Panc1 (cell line): ENCODE measurements at regions not wholly inside any gene's neighbourhood (a gene's known extent, or its start where the extent isn't known, plus 50 kb on each side); places are given as distances from the start of the nearest gene placed in this dataset.

Source experiments
- ATAC-seq: fragments of 200-7000 bp; cut with Tn5 transposase; 2 replicates; pipeline ENCODE4 v1.9.1; 2020; ENCODE audit warnings: mild to moderate bottlenecking, moderate library complexity
- BruUV-seq: library from RNA; stranded (reverse); fragments of 400-500 nt; replicated peaks from 2 replicates; lab custom pipeline; 2021; lab: Mats Ljungman, UMichigan
- CTCF ChIA-PET: fragments of 300-600 bp; sonication (Branson Sonifier 250); formaldehyde crosslinking; loops from one replicate; lab custom pipeline; 2022; ENCODE audit warnings: antibody characterized with exemption; lab: Charles Lee
- POLR2A ChIA-PET: fragments of 300-600 bp; sonication (Branson Sonifier 250); formaldehyde crosslinking; loops from one replicate; lab custom pipeline; 2022; ENCODE audit warnings: antibody characterized with exemption; lab: Charles Lee
- DNase-seq: peaks from one replicate; pipeline ENCODE4 v3.0.0-alpha.2; 2010; ENCODE audit warnings: low read depth, low spot score
- H3K27ac ChIP-seq: 2 replicates; pipeline ENCODE4 v1.5.1; 2011; ENCODE audit warnings: mild to moderate bottlenecking, low read length, inconsistent platforms
- H3K27me3 ChIP-seq: fragments of 200-500 bp; sonication (Bioruptor generic); 2 replicates; pipeline ENCODE4 v1.6.0; 2014; ENCODE audit warnings: low read length, inconsistent platforms; ENCODE audit not compliant: control insufficient read depth, insufficient read depth
- H3K36me3 ChIP-seq: fragments of 200-500 bp; sonication (Bioruptor generic); 2 replicates; pipeline ENCODE4 v1.5.1; 2014; ENCODE audit warnings: inconsistent platforms, mild to moderate bottlenecking, low read length, moderate library complexity; ENCODE audit not compliant: control insufficient read depth, insufficient read depth
- H3K4me1 ChIP-seq: 2 replicates; pipeline ENCODE4 v1.5.1; 2011; ENCODE audit warnings: inconsistent platforms, mild to moderate bottlenecking, low read length, moderate library complexity; ENCODE audit not compliant: control insufficient read depth, insufficient read depth
- H3K4me3 ChIP-seq, 2 experiments: 2 replicates each; pipeline ENCODE4 v1.5.1; 2011 to 2012; ENCODE audit warnings: low read depth in 2 of 2, low read length in 2 of 2, mild to moderate bottlenecking in 2 of 2, inconsistent platforms in 1 of 2, moderate library complexity in 1 of 2
- H3K9me3 ChIP-seq: fragments of 200-500 bp; sonication (Bioruptor generic); 2 replicates; pipeline ENCODE4 v1.5.1; 2014; ENCODE audit warnings: low read depth, mild to moderate bottlenecking, inconsistent platforms, low read length, moderate library complexity; ENCODE audit not compliant: control insufficient read depth, insufficient read depth
- POLR2AphosphoS5 ChIP-seq: IDR thresholded peaks from 2 replicates; pipeline ENCODE4 v1.6.1; 2012; ENCODE audit warnings: mild to moderate bottlenecking, low read depth, low read length, moderate library complexity
- SIN3A ChIP-seq: IDR thresholded peaks from 2 replicates; pipeline ENCODE4 v1.6.1; 2012; ENCODE audit warnings: low read depth, mild to moderate bottlenecking, low read length, moderate library complexity, borderline replicate concordance; ENCODE audit not compliant: insufficient read depth
- TCF7L2 ChIP-seq: IDR thresholded peaks from 2 replicates; pipeline ENCODE4 v1.6.1; 2011; ENCODE audit warnings: mild to moderate bottlenecking, low read depth, low read length, inconsistent platforms
- in situ Hi-C: cut with HindIII; loops from 2 replicates; pipeline ENCODE4 v1.10.0; 2016; ENCODE audit warnings: low sequenced_read_pairs, low pct_unique_long_range_greater_than_20kb
- intact Hi-C: fragments of 100-400 bp; cut with micrococcal nuclease; formaldehyde crosslinking; loops from one replicate; pipeline ENCODE4 v1.10.0; 2022; ENCODE audit not compliant: unreplicated experiment
- TF ChIP-seq, protein P1 (sequence below), 2 experiments: IDR thresholded peaks; 2 replicates each; pipeline ENCODE4 v1.6.1; 2011 to 2012; ENCODE audit warnings: low read depth in 2 of 2, control low read depth in 1 of 2, low read length in 1 of 2, mild to moderate bottlenecking in 1 of 2, moderate library complexity in 1 of 2; ENCODE audit not compliant: insufficient read depth in 1 of 2
- TF ChIP-seq, protein P2 (sequence below): fragments of 450-650 bp; IDR thresholded peaks from 2 replicates; pipeline ENCODE4 v1.5.1; 2017; ENCODE audit warnings: mild to moderate bottlenecking

DNA sequence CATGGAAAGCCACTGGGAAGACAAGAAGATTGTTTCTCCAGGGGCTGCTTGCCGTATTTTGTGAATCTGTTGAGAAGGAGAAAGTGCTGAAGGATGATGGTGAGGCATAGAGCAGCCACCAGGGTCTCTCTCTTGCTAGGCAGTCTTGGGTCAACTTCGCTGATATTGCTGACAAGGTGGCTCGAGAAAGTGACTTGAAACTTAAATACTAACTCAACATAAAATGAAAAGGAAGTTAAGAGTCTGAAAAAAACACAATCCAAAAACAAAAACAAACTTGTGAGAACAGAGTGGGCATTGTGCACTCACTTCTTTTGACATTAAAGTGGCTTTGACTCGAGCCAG, 90.1 kb downstream of the CHST2 start:
- intact Hi-C loops, result no loop called here
- Histone ChIP-seq H3K36me3 (no peaks in the 10 kb centered on the region), H3K4me1 (no peaks in the 10 kb centered on the region), H3K9me3 (no peaks in the 10 kb centered on the region), H3K4me3 (no peak overlapping the region), H3K27me3 (peaks cover 7% of the 10 kb centered on the region), H3K27ac (no peak overlapping the region)
- ATAC-seq (no peak), DNase-seq (no peak)
- no TSS peak for BruUV-seq
- ChIA-PET POLR2A (no interaction called here), CTCF (no interaction called here)
- no peak for TF ChIP-seq TCF7L2
- TF ChIP-seq, protein P1, sequence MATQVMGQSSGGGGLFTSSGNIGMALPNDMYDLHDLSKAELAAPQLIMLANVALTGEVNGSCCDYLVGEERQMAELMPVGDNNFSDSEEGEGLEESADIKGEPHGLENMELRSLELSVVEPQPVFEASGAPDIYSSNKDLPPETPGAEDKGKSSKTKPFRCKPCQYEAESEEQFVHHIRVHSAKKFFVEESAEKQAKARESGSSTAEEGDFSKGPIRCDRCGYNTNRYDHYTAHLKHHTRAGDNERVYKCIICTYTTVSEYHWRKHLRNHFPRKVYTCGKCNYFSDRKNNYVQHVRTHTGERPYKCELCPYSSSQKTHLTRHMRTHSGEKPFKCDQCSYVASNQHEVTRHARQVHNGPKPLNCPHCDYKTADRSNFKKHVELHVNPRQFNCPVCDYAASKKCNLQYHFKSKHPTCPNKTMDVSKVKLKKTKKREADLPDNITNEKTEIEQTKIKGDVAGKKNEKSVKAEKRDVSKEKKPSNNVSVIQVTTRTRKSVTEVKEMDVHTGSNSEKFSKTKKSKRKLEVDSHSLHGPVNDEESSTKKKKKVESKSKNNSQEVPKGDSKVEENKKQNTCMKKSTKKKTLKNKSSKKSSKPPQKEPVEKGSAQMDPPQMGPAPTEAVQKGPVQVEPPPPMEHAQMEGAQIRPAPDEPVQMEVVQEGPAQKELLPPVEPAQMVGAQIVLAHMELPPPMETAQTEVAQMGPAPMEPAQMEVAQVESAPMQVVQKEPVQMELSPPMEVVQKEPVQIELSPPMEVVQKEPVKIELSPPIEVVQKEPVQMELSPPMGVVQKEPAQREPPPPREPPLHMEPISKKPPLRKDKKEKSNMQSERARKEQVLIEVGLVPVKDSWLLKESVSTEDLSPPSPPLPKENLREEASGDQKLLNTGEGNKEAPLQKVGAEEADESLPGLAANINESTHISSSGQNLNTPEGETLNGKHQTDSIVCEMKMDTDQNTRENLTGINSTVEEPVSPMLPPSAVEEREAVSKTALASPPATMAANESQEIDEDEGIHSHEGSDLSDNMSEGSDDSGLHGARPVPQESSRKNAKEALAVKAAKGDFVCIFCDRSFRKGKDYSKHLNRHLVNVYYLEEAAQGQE (IDR thresholded peaks at IDR 0.05; ENCODE audit: insufficient read depth in 1 of 2, low read depth in 2 of 2, low read length in 1 of 2), result no peak
- TF ChIP-seq POLR2AphosphoS5, result no peak
- TF ChIP-seq, protein P2, sequence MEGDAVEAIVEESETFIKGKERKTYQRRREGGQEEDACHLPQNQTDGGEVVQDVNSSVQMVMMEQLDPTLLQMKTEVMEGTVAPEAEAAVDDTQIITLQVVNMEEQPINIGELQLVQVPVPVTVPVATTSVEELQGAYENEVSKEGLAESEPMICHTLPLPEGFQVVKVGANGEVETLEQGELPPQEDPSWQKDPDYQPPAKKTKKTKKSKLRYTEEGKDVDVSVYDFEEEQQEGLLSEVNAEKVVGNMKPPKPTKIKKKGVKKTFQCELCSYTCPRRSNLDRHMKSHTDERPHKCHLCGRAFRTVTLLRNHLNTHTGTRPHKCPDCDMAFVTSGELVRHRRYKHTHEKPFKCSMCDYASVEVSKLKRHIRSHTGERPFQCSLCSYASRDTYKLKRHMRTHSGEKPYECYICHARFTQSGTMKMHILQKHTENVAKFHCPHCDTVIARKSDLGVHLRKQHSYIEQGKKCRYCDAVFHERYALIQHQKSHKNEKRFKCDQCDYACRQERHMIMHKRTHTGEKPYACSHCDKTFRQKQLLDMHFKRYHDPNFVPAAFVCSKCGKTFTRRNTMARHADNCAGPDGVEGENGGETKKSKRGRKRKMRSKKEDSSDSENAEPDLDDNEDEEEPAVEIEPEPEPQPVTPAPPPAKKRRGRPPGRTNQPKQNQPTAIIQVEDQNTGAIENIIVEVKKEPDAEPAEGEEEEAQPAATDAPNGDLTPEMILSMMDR, result no peak
- no peak for TF ChIP-seq SIN3A
- in situ Hi-C loops, result no loop called here

DNA sequence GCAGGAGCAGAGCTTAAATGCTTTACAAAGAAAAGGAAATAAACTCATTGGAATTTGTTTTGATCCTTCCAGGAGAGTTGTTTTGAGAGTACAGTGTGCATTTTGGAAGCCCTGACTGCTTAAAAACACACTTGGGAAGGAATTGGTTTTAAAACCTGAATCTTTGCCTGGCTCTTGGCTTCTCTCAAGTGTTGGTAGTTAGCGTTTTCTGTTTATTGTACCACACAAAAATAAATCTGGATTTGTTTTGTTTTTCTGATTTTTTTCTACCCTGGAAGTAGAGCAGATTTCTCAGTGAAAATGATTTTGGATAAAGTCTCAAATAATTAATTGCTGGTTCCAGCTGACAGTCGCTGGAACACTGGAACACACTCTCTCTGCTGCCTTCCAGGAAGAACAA, 90.6 kb downstream of the CHST2 start:
- ChIA-PET CTCF (no interaction called here), POLR2A (no interaction called here)
- H3K4me3 ChIP-seq, result no peak overlapping the region
- peaks cover 7% of the 10 kb centered on the region for H3K27me3 ChIP-seq
- H3K27ac ChIP-seq, result no peak overlapping the region
- H3K4me1 ChIP-seq, result no peaks in the 10 kb centered on the region
- no peak for ATAC-seq
- no peaks in the 10 kb centered on the region for H3K36me3 ChIP-seq
- TF ChIP-seq SIN3A (no peak), TCF7L2 (no peak)
- TF ChIP-seq, protein P2, result no peak
- in situ Hi-C loops (no loop called here), intact Hi-C loops (no loop called here)
- no peak for DNase-seq
- BruUV-seq, result no TSS peak
- H3K9me3 ChIP-seq, result no peaks in the 10 kb centered on the region
